Neural cell (in vitro differentiated cells): ENCODE measurements at regions not wholly inside any gene's neighbourhood (a gene's known extent, or its start where the extent isn't known, plus 50 kb on each side); places are given as distances from the start of the nearest gene placed in this dataset.

ENCODE experiments used
- H2AFZ ChIP-seq: fragments of 200-600, 300-800 bp; sonication (generic), shearing (Covaris generic); 2 replicates; pipeline ENCODE4 v1.6.0; 2014; ENCODE audit warnings: low read depth, mild to moderate bottlenecking, antibody characterized with exemption, low read length, moderate library complexity
- H3F3A ChIP-seq: fragments of 200-600 bp; shearing (Covaris generic); 2 replicates; pipeline ENCODE4 v1.6.1; 2016; ENCODE audit warnings: mild to moderate bottlenecking, moderate library complexity, mixed read lengths, antibody characterized with exemption, low read length; ENCODE audit not compliant: insufficient read depth, poor library complexity, severe bottlenecking
- H3K27ac ChIP-seq: fragments of 200-600, 300-800 bp; sonication (generic), shearing (Covaris generic); 2 replicates; pipeline ENCODE4 v1.5.1; 2014; ENCODE audit warnings: mild to moderate bottlenecking, low read length, moderate library complexity
- H3K27me3 ChIP-seq: fragments of 300-800, 200-600 bp; sonication (generic), shearing (Covaris generic); 2 replicates; pipeline ENCODE4 v1.6.0; 2014; ENCODE audit warnings: mild to moderate bottlenecking, low read depth, low read length, moderate library complexity; ENCODE audit not compliant: insufficient read depth
- H3K36me3 ChIP-seq: fragments of 300-800, 200-600 bp; sonication (generic), shearing (Covaris generic); 2 replicates; pipeline ENCODE4 v1.5.1; 2014; ENCODE audit warnings: mild to moderate bottlenecking, antibody characterized with exemption, low read length, moderate library complexity; ENCODE audit not compliant: insufficient read depth
- H3K4me2 ChIP-seq: fragments of 300-800, 200-600 bp; sonication (generic), shearing (Covaris generic); 2 replicates; pipeline ENCODE4 v1.6.0; 2014; ENCODE audit warnings: mild to moderate bottlenecking, low read length
- H3K4me3 ChIP-seq: fragments of 300-800, 200-600 bp; sonication (generic), shearing (Covaris generic); 2 replicates; pipeline ENCODE4 v1.5.1; 2014; ENCODE audit warnings: mild to moderate bottlenecking, low read length, moderate library complexity
- H3K79me2 ChIP-seq: fragments of 200-600 bp; shearing (Covaris generic); replicated peaks from 2 replicates; pipeline ENCODE4 v1.6.0; 2014; ENCODE audit warnings: mild to moderate bottlenecking, low read length, moderate library complexity; ENCODE audit not compliant: insufficient read depth
- H3K9ac ChIP-seq: fragments of 300-800, 200-600 bp; sonication (generic), shearing (Covaris generic); 2 replicates; pipeline ENCODE4 v1.6.1; 2016; ENCODE audit warnings: mild to moderate bottlenecking, low read length, mixed read lengths
- H3K9me2 ChIP-seq: fragments of 200-600 bp; shearing (Covaris generic); 2 replicates; pipeline ENCODE4 v1.6.1; 2016; ENCODE audit warnings: mild to moderate bottlenecking, low read length, mixed read lengths; ENCODE audit not compliant: insufficient read depth
- H3K9me3 ChIP-seq: fragments of 200-600, 300-800 bp; sonication (generic), shearing (Covaris generic); 2 replicates; pipeline ENCODE4 v1.6.1; 2016; ENCODE audit warnings: mild to moderate bottlenecking, mixed run types, low read length, moderate library complexity, mixed read lengths
- H4K20me1 ChIP-seq: fragments of 200-600 bp; shearing (Covaris generic); 2 replicates; pipeline ENCODE4 v1.6.1; 2016; ENCODE audit warnings: mild to moderate bottlenecking, mixed run types; ENCODE audit not compliant: insufficient read depth
- EP300 ChIP-seq: fragments of 450-650 bp; conservative IDR thresholded peaks from 2 replicates; pipeline ENCODE4 v1.6.1; 2014; ENCODE audit warnings: antibody characterized with exemption, mild to moderate bottlenecking, moderate library complexity; ENCODE audit not compliant: poor library complexity, severe bottlenecking
- EZH2 ChIP-seq: fragments of 200-600, 300-800 bp; shearing (Covaris generic), sonication (generic); IDR thresholded peaks from 2 replicates; pipeline ENCODE4 v1.6.1; 2014; ENCODE audit warnings: antibody characterized with exemption, low read length, borderline replicate concordance, mild to moderate bottlenecking; ENCODE audit not compliant: insufficient read depth, poor library complexity, severe bottlenecking
- MXI1 ChIP-seq: fragments of 450-650 bp; conservative IDR thresholded peaks from 2 replicates; pipeline ENCODE4 v1.6.1; 2014; ENCODE audit warnings: antibody characterized with exemption, mild to moderate bottlenecking; ENCODE audit not compliant: poor library complexity, severe bottlenecking
- POLR2AphosphoS5 ChIP-seq: IDR thresholded peaks from 2 replicates; pipeline ENCODE4 v1.6.1; 2012
- RAD21 ChIP-seq: fragments of 450-650 bp; conservative IDR thresholded peaks from 2 replicates; pipeline ENCODE4 v1.6.1; 2014; ENCODE audit warnings: antibody characterized with exemption, mild to moderate bottlenecking, moderate library complexity
- TAF1 ChIP-seq: IDR thresholded peaks from 2 replicates; pipeline ENCODE4 v1.6.1; 2012; ENCODE audit warnings: low read depth
- TF ChIP-seq, protein P1 (sequence below): fragments of 450-650 bp; IDR thresholded peaks from 2 replicates; pipeline ENCODE4 v1.5.1; 2014; ENCODE audit warnings: antibody characterized with exemption, mild to moderate bottlenecking, moderate library complexity; ENCODE audit not compliant: poor library complexity, severe bottlenecking
- TF ChIP-seq, protein P2 (sequence below): IDR thresholded peaks from 2 replicates; pipeline ENCODE4 v1.6.1; 2012; ENCODE audit warnings: borderline replicate concordance

DNA sequence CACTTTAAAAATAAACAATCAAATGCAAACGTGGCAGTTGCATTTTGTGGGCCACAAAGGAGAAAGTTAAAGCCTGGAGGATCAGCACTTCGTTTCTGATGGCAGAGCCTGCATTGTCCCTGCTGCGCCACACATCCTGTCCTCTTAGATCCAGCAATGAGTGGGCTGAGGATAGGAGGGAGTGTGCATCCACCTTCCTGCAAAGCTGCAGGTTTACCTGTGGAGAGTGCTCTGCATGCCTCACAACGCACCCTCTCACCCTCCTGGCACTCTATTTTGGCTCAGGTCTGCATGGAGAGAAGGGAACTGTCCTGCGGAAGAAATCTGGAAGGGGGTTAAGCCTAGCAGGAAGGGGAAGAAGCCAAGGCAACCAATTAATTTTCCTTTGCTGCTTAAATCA is 212.2 kb upstream of the SLC24A2 start:
- Histone ChIP-seq H3K4me3 (no peak overlapping the region), H4K20me1 (no peaks in the 10 kb centered on the region), H3F3A (no peaks in the 10 kb centered on the region), H3K9ac (no peak overlapping the region), H3K79me2 (no peaks in the 10 kb centered on the region), H3K9me3 (no peaks in the 10 kb centered on the region), H3K27me3 (no peaks in the 10 kb centered on the region), H2AFZ (no peak overlapping the region), H3K36me3 (no peaks in the 10 kb centered on the region), H3K9me2 (no peaks in the 10 kb centered on the region), H3K27ac (no peak overlapping the region), H3K4me2 (no peak overlapping the region)
- TF ChIP-seq MXI1 (no peak), EP300 (no peak), EZH2 (no peak), POLR2AphosphoS5 (no peak), RAD21 (no peak)
- TF ChIP-seq, protein P1, sequence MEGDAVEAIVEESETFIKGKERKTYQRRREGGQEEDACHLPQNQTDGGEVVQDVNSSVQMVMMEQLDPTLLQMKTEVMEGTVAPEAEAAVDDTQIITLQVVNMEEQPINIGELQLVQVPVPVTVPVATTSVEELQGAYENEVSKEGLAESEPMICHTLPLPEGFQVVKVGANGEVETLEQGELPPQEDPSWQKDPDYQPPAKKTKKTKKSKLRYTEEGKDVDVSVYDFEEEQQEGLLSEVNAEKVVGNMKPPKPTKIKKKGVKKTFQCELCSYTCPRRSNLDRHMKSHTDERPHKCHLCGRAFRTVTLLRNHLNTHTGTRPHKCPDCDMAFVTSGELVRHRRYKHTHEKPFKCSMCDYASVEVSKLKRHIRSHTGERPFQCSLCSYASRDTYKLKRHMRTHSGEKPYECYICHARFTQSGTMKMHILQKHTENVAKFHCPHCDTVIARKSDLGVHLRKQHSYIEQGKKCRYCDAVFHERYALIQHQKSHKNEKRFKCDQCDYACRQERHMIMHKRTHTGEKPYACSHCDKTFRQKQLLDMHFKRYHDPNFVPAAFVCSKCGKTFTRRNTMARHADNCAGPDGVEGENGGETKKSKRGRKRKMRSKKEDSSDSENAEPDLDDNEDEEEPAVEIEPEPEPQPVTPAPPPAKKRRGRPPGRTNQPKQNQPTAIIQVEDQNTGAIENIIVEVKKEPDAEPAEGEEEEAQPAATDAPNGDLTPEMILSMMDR, result no peak

DNA sequence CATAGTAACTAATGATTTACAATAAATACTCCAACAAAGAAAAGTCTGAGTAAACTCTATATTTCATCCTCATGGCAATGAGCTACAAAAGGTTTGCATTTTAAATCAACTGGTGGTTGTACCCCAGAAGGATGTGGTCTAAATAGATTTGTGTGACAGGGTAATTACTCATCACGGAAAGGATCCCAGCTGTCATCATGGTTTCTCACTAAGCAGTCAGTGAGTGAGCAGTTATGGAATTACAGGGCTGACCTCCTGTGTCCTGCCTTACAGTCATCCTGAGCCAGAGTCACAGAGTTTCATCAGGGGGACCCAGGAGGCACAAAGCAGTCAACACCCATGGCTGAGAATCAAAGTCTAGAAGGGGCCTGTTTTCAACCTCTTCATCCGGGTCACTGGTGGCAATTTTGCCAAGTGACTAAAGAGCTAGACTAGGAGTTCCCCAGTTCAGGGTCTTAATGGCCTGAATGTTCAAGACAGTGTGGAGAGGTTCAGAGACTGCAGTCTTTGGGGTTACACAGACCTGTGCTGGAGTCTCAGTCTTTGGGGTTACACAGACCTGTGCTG is 210.7 kb upstream of the SLC24A2 start:
- Histone ChIP-seq H3K36me3 (no peaks in the 10 kb centered on the region), H3K27me3 (no peaks in the 10 kb centered on the region), H4K20me1 (no peaks in the 10 kb centered on the region), H3K4me2 (no peak overlapping the region), H3K9ac (no peak overlapping the region), H3K9me3 (no peaks in the 10 kb centered on the region), H3K27ac (no peak overlapping the region), H3F3A (no peaks in the 10 kb centered on the region), H3K79me2 (no peaks in the 10 kb centered on the region), H2AFZ (no peak overlapping the region), H3K4me3 (no peak overlapping the region), H3K9me2 (no peaks in the 10 kb centered on the region)
- TF ChIP-seq, protein P2, sequence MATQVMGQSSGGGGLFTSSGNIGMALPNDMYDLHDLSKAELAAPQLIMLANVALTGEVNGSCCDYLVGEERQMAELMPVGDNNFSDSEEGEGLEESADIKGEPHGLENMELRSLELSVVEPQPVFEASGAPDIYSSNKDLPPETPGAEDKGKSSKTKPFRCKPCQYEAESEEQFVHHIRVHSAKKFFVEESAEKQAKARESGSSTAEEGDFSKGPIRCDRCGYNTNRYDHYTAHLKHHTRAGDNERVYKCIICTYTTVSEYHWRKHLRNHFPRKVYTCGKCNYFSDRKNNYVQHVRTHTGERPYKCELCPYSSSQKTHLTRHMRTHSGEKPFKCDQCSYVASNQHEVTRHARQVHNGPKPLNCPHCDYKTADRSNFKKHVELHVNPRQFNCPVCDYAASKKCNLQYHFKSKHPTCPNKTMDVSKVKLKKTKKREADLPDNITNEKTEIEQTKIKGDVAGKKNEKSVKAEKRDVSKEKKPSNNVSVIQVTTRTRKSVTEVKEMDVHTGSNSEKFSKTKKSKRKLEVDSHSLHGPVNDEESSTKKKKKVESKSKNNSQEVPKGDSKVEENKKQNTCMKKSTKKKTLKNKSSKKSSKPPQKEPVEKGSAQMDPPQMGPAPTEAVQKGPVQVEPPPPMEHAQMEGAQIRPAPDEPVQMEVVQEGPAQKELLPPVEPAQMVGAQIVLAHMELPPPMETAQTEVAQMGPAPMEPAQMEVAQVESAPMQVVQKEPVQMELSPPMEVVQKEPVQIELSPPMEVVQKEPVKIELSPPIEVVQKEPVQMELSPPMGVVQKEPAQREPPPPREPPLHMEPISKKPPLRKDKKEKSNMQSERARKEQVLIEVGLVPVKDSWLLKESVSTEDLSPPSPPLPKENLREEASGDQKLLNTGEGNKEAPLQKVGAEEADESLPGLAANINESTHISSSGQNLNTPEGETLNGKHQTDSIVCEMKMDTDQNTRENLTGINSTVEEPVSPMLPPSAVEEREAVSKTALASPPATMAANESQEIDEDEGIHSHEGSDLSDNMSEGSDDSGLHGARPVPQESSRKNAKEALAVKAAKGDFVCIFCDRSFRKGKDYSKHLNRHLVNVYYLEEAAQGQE, result no peak
- no peak for TF ChIP-seq TAF1
- no peak for TF ChIP-seq EZH2
- TF ChIP-seq POLR2AphosphoS5, result no peak
- TF ChIP-seq, protein P1, result no peak
